SH-SY5Y (cell line): ENCODE measurements at regions not wholly inside any gene's neighbourhood (a gene's known extent, or its start where the extent isn't known, plus 50 kb on each side); places are given as distances from the start of the nearest gene placed in this dataset.

Source experiments
- GATA2 ChIP-seq: IDR thresholded peaks from 2 replicates; pipeline ENCODE4 v1.6.1; 2011; ENCODE audit warnings: mild to moderate bottlenecking, low read depth, low read length
- GATA3 ChIP-seq: IDR thresholded peaks from 2 replicates; pipeline ENCODE4 v1.6.1; 2011; ENCODE audit warnings: low read depth, mild to moderate bottlenecking, low read length, moderate library complexity

DNA sequence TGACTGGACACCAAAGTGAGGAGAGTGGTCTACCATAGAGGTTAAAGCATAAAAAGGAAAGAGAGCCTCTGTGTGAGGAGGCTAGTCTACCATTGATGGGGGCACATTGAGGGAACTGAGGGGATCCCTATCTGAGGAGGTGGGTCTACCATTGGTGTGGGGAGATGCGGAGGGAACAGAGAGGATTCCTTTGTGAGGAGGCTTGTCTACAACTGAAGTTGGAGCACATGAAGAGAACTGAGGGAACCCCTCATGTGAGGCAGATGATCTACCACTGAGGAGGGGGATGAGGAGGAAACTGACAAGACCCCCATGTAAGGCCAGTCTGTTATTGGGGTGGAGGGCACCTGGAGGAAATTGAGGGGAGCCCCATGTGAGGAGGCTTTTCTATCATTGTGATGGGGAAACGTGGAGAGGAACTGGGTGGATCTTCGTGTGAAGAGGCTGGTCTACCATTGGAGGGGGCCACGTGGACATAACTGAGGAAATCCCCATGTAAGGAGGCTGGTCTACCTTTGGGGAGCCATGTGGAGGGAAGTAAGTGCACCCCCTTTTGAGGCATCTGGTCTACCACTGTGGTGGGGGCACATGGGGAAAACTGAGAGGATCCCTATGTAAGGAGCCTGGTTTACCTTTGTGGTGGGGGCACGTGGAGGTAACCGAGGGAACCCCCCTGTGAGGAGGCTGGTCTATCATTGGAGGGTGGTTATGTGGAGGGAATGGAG, 160.1 kb downstream of the FBLN2 start:
- no peak for TF ChIP-seq GATA2
- no peak for TF ChIP-seq GATA3
